Stimulated activated CD8-positive, alpha-beta memory T cell treated with anti-CD3 and anti-CD28 coated beads, Interleukin-7, amount 100 ng/mL, for 48 hours (primary cell): ENCODE measurements at regions not wholly inside any gene's neighbourhood (a gene's known extent, or its start where the extent isn't known, plus 50 kb on each side); places are given as distances from the start of the nearest gene placed in this dataset.

ENCODE experiments used
- DNase-seq, 2 donors: peaks; one replicate each; pipeline ENCODE4 v3.0.0-alpha.2; 2020; ENCODE audit warnings: low read depth in 1 of 2; ENCODE audit errors: extremely low read depth in 1 of 2

DNA sequence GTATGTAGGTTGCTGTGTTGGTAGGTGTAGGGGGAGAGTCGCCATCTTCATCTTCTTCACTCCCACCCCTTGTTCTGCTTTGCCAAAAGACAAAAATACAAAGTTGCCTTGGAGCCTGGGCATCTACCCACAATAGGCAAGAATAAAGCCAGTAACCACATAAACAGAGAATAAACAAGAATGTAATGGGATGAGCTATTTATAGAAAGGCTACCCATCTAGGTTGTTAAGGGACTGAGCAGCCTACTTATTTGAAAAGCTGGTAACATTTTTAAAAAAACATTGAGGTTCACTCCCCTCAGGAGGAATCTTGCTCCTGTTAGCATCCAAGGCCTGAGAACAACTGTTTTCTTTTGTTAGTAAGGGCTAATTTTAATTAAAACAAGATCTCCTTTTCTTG lies 301.4 kb upstream of the STXBP5 start:
- no peak for DNase-seq

- no peak for DNase-seq
These were observed 300.8 kb upstream of the STXBP5 start for GRCh38 chr6:146903451-146903850.

DNA sequence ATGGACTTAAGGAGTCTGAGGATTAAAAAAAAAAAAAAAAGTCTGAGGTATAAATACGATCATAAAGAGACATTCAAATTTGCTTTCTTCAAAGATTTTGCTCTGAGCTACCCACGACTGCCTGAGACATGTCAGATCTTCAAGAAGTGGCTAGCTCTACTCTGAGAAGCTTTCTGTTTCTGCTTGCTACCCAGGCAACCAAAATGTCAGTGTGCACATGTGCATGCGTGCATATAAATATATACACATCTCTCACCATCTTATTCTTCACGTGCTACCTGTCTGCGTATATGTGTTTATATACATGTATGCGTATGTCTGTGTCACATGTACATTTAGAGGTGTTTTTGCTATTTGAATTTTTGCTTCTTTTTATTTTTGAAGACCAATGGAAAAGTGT lies 299.6 kb upstream of the STXBP5 start:
- no peak for DNase-seq

- DNase-seq = no peak
These were observed 299.0 kb upstream of the STXBP5 start for GRCh38 chr6:146905181-146905704.

DNA sequence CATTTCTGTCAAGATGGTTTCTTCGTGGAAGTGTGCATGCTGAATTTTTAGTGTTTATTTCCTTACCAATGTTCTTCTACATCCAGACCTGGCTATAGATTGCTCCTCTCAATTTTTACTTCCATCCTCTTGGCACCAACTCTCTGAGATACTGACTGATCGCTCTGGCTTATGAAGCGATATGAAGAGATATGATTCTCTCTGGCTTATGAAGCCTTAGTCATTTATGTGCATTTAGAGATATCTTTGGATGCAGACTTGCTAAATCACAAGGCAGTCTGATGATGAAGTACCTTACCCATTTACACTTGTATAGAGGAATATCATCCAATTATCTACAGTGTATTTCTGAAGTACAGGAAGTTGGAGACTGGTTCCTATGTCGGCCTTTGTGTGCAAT lies 295.4 kb upstream of the STXBP5 start:
- no peak for DNase-seq

- no peak for DNase-seq
These were observed 294.8 kb upstream of the STXBP5 start for GRCh38 chr6:146909376-146909775.

- no peak for DNase-seq
These were observed 294.3 kb upstream of the STXBP5 start for GRCh38 chr6:146909886-146910285.

GRCh38 chr6:146910611-146911010 lies 293.6 kb upstream of the STXBP5 start:
- no peak for DNase-seq

- DNase-seq = no peak
These were observed 292.5 kb upstream of the STXBP5 start for GRCh38 chr6:146911635-146912215.

- no peak for DNase-seq
These were observed 291.2 kb upstream of the STXBP5 start for GRCh38 chr6:146912730-146913685.

- peak in 1 of 2 donors; percentile 4 for DNase-seq
These were observed 290.3 kb upstream of the STXBP5 start for GRCh38 chr6:146913842-146914488.

GRCh38 chr6:146914489-146915483 lies 289.4 kb upstream of the STXBP5 start:
- DNase-seq = no peak

GRCh38 chr6:146915671-146916127 lies 288.5 kb upstream of the STXBP5 start:
- DNase-seq = no peak

DNA sequence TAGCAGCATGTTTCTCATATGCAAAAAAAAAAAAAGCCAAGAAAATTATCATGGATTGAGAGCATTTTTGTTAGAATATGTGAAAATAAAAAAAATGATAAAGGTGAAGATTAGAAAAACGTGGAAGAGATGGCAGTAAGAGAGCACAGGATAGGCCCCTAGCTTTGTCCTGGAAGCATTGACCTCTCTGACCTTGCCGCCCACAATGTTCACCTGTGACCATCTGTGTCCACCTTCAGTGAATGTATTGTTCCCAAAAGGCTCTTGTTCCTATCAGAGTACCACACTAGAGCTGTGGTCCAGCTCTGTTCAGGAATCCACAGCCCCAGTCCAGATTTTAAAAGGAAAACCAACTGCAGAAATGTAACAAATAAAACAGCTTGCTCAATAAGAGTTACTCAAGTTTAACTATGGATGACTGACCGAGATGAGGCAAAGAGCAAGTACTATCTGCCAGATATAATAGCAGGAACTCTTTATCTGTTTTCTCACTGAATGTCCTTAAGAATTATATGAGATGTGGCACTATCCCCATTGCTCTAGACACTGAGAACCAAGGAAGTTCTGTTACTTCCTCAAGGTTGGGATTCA lies 287.7 kb upstream of the STXBP5 start:
- DNase-seq = no peak

DNA sequence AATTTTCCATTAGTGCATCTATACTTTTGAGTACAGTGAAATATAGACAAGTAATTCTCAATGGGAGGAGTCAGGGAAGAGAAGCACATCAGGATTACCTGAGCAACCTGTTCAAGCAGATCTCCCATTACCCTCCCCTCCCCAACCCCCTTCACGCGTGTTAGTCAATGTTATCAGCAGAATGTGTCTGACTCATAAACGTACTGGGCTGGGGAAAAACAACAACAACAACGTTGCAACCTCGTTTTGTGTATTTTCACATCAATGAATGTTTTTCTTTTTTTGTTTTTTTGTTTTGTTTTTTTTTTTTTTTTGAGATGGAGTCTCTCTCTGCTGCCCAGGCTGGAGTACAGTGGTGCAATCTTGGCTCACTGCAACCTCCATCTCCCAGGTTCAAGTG lies 287.0 kb upstream of the STXBP5 start:
- no peak for DNase-seq

DNA sequence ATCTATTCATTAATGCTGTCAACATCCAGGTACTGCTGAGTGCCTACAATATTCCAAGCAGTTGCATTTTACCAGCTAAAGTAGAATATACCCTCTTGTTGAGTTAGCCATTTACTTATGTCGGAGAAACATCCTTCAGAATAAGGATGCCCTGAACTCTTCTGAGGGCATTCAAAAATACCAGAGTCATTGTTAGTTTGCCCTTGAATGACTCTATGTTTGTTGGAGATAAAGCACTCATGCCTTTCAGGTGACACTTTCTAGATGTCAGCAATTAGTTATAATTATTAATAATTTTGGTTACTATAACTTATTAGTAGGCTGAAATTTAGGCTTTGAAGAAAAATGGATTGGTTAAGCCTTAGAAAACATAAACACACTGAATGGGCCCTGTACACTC lies 286.2 kb upstream of the STXBP5 start:
- no peak for DNase-seq

GRCh38 chr6:146919017-146919416 lies 285.2 kb upstream of the STXBP5 start:
- DNase-seq = no peak

- DNase-seq = no peak
These were observed 280.9 kb upstream of the STXBP5 start for GRCh38 chr6:146923205-146923833.

GRCh38 chr6:146925846-146926245 lies 278.4 kb upstream of the STXBP5 start:
- no peak for DNase-seq
